ENCODE measurements at regions not wholly inside any gene's neighbourhood (a gene's known extent, or its start where the extent isn't known, plus 50 kb on each side); places are given as distances from the start of the nearest gene placed in this dataset.

DNA sequence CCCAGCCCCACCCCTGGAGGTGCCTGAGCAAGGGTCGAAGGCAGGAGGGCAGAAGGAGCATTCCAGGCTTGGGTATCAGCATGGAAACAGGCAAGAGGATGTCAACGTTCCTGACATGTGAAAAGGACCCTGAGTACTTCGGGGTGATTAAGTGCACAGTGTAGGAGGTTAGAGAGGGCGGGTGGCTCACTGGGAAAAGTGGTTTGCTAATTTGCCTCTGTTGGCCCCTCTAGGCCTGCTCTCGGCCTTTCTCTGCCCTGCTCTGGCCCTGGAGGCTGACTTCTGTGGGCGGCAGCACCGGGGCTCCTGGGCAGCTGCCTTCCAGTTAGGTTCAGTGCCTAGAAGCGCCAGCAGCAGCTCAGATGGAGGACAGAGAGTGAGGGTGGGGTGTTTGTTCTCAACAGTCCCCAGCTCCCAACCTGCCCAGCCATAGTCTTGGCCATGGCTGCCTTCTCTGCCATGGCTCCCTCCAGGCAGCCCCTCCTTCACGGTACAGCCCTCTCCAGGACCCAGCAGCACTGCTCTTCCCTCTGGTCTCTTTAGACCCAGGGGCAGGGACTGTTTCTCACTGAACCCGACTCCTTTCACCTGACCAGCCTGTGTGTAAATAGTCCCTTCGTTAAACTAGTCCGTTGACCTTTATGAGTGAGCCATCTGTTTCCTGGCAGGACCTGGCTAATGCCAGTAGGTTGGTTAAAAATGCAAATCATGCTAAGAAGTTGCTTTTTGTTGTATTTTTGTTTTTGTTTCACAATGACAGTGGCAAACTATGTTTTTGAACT lies 107.1 kb upstream of the TPM1 start:
- TF ChIP-seq POLR2A (IDR thresholded peaks at IDR 0.05): no peak
- no peak for TF ChIP-seq CTCF (IDR thresholded peaks at IDR 0.05 in 8 of 11, conservative IDR thresholded peaks at IDR 0.05 in 3 of 11)
